Nucleus accumbens (tissue), 56 donors: ENCODE measurements at regions not wholly inside any gene's neighbourhood (a gene's known extent, or its start where the extent isn't known, plus 50 kb on each side); places are given as distances from the start of the nearest gene placed in this dataset.
A peak's percentile ranks its signal among the peaks of the same experiment; 100 is the strongest.
"Not testable (repeated sequence)": the region's sequence is repeated elsewhere in the genome, so short reads cannot be mapped to it uniquely, and the experiment has no call there.

ENCODE experiments used
- DNase-seq, 56 donors: peaks; one replicate each; lab custom pipeline; 2025; lab: John Stamatoyannopoulos, UW

DNA sequence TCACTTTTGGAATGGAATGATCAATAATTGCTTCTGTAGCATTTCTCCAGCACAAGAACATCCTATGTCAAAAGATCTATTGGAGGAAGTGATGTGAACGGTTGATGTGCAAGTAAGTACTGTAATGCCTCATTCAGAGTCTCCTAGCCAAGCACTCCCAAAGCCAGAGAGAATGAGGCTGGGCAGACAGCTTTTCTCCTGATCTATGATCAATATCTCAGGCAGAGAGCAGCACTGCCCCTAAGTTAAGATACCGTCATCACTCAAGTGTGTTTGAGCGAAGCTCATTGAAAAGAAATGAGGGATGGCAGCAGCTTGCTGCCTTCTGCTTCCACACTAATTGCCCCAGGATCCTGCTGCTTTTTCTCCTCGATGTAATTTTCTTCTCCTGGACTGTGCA, 324.1 kb upstream of the GRAMD2B start:
- no peak for DNase-seq

DNA sequence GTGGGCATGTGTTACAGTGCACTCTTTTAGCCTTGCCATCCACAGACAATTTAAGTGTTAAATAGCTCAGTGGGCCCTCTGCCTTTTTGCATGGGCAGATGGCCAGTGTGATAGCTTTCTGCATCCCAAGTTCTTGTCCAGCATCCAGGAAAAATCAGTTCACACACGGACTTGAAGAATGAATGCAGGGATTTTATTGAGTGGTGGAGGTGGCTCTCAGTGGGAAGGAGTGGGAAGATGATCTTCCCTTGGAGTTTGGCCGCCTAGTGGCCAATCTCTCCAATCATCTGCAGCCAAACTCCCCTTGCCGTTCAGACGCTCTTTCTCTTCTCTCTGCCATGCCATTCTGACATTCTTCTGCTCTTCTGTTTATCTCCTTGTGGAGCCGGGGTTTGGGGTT, 322.4 kb upstream of the GRAMD2B start:
- peak in 1 of 56 donors; percentile 3 for DNase-seq

DNA sequence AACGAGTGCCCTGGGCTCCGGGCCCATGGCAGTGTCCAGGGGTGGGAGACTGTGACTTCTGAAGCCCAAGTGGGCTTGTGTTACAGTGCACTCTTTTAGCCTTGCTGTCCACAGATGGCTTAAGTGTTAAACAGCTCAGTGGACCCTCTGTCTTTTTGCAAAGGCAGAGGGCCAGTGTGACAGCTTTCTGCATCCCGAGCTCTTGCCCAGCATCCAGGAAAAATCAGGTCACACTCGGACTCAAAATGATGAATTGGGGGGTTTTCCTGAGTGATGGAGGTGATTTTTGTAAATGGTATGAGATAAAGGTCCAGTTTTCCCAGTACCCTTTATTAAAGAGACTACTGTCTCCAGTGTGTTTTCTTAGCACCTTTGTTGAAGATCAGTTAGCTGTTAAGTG, 321.3 kb upstream of the GRAMD2B start:
- DNase-seq, result no peak

DNA sequence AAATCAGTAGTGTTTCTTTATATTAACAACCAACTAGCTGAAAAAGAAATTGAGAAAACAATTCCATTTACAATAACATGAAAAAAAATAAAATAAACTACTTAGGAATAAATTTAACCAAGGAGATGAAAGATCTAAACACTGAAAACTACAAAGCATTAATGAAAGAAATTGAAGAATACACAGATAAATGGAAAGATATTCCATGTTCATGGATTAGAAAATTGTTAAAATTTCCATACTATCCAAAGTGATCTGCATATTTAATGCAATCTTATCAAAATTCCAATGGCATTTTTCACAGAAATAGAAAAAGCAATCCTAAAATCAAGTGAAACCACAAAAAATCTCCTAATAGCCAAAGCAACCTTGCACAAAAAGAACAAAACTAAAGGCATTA, 320.2 kb upstream of the GRAMD2B start:
- no peak for DNase-seq

DNA sequence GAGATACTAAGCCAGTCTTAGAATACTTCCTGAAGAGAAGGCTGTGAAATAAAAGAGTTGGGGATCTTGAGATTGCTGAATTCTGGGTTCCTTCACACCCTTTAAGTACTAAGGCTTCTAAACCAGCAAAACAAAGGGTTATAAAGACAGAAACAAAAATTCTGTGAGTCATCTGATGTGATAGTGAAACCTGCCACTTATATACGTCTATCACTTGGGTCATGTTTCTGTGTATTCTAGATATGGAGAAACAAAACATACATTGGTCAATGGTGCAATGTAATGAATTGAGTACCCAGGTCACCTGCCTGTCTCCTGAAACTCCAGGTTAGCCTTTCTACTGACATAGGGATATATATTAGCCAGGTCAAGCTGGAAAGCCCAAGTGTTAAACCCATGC, 319.3 kb upstream of the GRAMD2B start:
- DNase-seq, result no peak

DNA sequence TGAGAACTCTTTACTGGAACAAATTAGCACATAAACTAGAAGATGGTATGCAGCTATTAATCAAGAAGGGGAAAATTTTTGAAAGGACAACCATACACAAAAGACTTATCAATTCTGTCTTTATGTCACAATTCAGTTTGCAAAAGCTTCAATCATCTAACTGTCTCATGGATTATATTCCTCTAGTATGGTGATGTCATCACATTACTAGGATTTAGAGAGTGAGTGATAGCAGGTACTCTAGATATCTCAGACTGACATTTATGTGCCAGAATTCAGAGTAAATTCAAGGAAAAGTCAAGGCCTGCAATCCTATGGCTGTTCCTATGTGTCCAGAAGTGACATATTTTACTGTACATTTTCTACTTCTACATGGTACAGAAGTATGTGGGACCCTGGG, 318.9 kb upstream of the GRAMD2B start:
- DNase-seq, result no peak

DNA sequence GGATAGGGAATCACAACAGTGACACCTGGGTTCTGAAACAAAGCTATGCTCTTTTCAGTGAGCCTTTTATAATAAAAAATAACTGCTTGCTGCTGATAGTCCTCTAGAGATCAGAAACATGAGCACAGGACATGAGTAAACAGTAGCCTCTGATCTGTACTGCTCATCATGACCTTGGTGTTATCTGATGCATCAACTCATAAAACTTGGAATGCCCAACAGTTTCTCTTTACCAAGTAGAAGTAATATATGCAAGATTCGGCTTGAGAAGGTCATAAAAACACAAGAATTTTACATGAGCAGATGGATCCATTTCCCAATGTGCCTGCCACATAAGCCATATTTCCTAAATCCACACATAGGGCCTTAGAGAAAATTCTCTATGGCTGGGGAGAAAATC, 318.3 kb upstream of the GRAMD2B start:
- DNase-seq, result no peak

DNA sequence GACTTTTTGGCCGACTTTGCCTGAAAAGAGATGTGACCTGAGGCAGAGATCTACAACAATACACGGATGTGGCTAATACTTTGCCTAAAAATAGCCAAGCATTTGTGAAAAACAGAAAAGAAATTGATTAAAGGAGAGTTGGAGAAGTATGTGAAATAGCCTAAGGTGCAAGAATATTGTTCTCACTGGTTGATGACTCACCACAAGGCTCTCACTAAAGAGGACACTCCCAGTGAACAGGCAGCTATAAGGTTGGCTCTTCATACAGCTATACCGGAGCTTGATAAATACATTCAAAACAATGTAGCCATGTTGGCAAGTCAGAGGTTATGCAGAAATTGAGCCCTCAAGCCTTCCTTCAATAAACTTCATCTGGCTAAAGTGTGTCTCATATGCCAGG, 317.2 kb upstream of the GRAMD2B start:
- DNase-seq, result no peak

DNA sequence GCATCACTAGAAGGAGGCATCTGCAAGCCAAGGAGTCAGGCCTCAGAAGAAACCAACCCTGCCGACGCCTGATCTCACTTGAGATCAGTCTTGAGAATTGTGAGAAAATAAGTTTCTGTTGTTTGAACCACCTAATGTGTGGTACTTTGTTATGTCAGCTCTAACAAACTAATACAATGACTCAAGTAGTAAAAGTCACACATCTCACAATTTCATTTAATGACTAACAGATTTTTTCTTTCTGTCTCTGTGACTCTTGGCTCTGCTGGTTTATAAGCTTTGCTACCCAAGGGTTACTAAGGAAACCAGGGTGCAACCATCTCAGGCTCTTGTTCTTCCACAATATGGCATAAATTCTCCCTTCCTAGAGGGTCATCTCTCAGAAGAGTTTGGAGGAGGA, 315.8 kb upstream of the GRAMD2B start:
- DNase-seq, result no peak

DNA sequence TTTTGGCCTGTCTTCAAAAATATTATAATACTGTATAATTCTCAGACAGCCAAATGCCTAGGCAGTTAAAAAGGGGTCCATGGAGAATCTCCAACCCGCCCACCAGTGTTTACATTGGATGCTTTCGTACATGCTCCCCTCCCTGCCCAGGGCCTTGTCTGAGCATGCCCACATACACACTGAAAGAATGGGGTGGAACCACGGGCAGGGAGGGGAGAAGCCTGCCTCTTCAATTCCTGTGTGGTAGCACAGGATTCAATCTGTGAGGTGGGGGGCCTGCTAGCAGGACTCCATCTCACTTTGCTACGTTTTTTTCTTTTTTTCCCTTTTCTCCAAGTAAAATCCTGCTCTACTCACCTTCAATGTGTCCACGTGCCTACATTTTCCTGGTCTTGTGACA, 314.7 kb upstream of the GRAMD2B start:
- no peak for DNase-seq

DNA sequence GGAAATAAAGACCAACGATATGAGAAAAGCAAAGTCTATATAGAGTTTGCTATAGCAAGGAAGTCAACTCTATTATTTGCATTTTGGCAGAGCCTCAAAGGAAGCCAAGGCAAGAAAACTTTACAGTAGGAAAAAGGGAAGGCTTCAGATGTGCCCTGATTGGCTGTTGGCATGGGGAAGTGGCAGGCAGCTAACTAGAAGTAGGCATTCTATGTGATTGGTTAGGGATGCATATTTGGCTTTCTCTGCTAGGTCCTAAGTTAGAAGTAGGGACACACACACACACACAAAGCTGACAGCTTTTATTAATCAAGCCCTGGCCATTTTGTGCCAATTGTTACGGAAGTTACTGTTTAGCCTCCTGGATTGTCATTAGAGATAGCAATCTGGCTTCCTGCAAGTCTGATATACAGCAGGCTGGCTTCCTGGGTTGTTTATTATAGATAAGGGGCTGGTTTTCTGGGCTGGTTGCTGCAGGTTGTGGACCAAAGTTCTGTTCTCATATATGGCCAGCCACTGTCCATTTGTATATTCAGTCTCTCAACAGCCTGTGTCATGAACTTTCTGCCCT, 308.1 kb upstream of the GRAMD2B start:
- no peak for DNase-seq

DNA sequence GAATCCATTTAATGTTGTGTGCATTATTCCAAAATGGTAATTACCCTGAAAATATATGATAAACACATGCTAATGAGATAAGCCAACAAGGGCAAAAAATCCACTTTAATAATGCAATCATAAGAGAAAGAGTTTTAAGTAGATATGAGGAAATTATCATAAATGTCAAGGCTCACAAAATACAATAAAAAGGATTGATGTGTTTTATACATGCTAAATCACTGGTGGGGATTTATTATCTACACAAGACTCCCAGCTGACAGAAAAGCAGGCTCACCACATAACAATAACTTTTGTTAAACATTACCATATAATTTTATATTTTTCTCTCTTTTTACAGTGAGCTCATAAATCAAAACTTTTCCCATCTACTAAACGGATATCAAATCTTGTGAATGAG, 306.2 kb upstream of the GRAMD2B start:
- no peak for DNase-seq

DNA sequence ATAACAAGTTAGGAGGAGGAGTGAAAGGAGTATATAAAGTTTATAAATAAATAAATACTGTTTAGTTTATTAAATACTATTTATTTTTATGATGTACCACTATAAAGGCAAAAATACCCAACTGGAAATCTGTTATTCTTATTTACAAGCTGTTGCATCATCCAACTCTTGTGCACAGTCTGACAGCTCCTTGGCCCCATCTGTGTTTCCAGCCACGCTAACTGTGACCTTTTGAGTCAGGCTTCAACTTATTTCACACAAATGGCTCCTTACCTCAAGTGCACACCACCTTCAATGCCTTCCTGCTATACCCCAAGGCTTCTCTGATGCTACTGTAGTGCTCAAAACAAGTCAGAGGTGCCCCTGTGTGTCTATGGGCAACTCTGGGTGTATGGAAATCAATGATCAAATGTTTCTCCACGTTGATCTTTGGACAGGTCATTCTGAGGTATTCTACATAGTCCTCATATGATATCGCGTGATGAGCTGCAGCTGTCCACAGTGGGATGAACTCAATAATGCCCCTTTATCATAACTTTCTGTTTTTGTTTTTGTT, 303.2 kb upstream of the GRAMD2B start:
- no peak for DNase-seq

DNA sequence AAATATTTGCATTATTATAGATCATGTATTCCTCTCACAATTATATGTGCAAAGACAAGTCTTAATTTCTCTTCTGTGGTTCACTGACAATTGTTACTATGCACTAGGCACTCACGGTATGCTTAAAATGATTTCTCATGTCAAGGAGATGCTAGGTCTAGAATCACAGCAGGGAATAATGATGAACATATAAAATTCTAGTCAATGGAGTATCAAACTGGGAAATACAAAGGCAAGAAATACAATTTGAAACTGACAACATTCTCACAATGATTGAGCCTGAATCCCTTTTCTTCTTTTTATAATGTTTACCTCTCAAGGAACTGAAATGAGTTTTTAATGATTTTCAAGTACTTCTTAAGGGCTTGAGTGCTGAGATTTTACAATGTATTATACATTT, 302.3 kb upstream of the GRAMD2B start:
- no peak for DNase-seq

DNA sequence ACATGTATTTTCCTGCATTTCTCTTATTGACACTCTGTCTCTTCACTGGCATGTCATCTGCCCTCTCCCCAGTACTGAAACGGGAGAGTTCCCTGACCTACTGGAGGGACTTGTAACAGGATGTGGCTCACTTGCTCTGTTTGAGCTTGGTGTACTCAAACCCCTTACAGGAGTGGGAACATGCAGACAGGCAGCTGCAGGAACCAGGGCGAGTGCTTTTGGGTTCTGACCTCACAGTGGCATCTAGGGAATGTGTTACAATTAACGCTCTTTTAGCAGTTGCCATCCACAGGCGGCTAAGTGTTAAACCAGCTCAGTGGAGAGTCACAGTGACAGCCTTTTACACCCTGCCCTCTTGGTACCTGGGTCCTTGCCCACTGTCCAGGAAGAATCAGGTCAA, 300.3 kb upstream of the GRAMD2B start:
- no peak for DNase-seq

DNA sequence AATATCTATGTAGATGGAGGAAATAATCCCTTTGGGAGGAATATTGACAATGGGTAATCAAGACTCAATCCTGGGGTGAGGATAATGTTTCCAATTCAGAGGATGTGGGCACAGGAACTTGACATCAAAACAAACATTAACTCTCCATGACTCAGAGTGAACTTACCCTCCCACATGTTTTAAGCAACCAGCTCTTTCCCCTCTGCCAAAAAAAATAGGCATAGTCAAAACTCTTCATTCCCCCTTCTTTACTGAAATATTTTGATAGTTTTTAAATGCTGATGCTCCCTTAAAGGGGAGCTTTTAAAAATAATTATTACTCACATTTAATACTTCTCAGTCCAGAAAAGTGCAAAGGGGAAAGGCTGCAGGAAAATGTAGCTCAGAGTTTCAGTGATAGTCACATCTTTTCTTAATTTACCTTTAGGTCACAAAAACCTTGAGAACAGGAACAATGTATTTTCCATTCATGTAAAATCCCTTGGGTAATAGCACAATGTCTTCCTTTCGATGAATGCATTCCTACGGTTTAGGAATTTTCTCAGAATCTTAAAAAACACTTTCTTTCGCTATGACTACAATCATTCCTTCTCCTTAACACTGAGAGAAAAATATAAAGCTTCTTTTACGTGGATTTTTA, 298.4 kb upstream of the GRAMD2B start:
- DNase-seq, result no peak

DNA sequence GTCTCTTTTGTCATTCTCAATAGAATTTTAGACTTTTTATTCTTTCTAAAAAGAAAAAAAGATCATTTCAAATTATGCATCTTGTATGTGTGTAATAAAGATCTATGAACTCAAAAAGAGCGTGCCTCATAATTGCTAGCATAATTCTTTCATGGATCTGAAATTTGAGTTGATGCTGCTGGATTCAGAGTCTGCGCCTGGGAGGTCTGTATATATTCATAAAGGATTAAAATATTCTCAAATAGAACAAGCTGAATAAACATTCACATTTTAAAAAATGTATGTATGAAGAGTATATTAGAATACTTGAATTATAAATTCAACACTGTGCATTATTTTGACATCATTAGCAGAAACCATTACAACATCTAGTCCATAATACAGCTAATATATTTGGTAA, 297.8 kb upstream of the GRAMD2B start:
- DNase-seq, result no peak

DNA sequence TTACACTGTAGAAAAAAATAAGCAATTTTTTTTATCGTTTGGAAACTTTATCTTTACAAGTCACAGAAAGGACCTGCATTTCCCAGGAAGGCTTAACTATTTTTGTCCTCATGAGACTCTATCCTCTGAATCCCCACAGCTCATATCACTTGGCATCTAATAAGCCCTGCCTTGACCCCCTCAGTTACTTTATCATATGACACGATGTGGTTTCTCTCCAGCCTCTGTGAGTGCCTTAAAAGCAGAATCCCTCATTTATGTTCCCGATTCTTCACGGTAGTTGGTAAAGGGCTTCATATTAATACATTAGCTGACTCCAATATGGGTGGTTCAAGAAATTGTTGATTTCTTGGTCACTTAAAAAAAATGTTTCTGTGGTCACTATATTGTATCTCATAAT, 296.6 kb upstream of the GRAMD2B start:
- DNase-seq, result no peak

DNA sequence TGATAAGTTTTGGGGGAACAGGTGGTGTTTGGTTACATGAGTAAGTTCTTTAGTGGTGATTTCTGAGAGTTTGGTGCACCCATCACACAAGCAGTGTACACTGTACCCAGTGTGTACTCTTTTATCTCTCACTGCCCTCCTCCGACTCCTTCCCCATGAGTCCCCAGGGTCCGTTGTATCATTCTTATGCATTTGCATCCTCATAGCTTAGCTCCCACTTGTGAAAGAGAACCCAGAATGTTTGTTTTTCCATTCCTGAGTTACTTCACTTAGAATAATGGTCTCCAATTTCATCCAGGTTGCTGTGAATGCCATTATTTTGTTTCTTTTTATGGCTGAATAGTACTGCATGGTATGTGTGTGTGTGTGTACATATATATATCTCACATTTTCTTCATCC, 295.8 kb upstream of the GRAMD2B start:
- not testable (repeated sequence) for DNase-seq

DNA sequence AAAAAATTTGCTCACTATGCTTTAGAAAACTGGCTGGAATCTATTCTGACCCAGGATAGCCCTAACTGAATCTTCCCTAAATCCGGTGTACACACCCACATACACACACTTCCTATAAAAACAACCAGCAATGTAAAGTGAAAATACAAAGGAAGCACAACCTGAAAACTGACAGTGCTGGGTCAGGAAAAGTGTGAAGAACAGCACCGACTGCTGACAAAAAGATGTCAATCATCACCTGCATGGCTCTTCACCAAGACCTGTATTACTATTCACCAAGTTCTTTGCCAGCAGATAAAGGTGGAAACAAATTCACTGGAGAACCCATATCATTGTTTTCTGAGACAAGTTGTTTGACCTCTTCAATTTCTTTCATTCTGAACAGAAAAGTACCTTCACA, 293.8 kb upstream of the GRAMD2B start:
- DNase-seq, result no peak

DNA sequence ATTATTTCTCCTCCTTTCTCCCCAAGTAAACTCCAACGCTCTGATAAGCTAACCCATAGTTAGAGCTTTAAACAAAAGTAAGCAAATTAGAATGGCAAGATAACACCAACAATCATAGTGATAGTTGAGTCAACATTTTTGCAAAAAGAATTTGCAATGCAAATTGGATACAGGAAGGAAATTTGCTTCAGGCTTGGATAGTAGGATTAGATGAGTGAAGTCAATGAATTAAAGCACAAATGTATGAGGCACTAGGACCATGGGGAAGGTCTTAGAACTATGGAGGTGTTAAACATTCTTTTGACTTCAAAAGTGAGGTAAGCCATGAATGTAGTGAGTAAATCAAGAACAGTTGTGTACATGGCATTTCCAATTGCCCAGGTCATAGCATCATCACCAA, 289.8 kb upstream of the GRAMD2B start:
- DNase-seq, result no peak

DNA sequence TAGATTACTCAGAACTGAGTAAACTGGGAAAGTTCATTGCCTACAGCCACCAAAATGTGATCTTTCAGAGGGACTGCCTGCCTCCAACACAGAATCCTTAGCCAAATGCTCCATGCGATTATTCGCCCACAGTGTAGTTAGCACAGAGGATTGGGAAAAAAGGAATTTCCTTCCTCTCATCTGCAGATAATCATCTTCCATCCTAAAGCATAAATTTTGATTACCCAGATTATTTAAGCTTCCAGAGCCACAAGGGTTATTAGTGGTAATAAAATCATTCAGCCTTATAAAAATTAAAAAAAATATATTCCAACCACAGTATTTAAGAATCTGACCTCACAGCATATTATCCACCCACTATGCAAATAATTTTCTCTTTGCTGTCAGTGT, 285.3 kb upstream of the GRAMD2B start:
- no peak for DNase-seq
